ENCODE measurements at regions not wholly inside any gene's neighbourhood (a gene's known extent, or its start where the extent isn't known, plus 50 kb on each side); places are given as distances from the start of the nearest gene placed in this dataset.

- H3K4me3 ChIP-seq (ENCODE audit: control insufficient read depth in 1 of 7, extremely low read depth in 1 of 7, insufficient read depth in 4 of 7, low read depth in 2 of 7, low read length in 6 of 7): no peak overlapping the region
- H3K4me1 ChIP-seq (ENCODE audit: control extremely low read depth in 1 of 4, control insufficient read depth in 4 of 4, insufficient read depth in 4 of 4, low read length in 3 of 4): no peaks in the 10 kb centered on the region
- POLR2A ChIA-PET: no interaction called here
- CTCF ChIA-PET: no interaction called here
- H3K27ac ChIP-seq (ENCODE audit: insufficient read depth in 1 of 2, low read depth in 1 of 2, low read length in 2 of 2, poor library complexity in 1 of 2, severe bottlenecking in 2 of 2): no peak overlapping the region
- H3K36me3 ChIP-seq (ENCODE audit: control insufficient read depth in 4 of 4, insufficient read depth in 4 of 4, low read length in 3 of 4): no peaks in the 10 kb centered on the region
- DNase-seq: no peak
- no peaks in the 10 kb centered on the region for H3K9me3 ChIP-seq (ENCODE audit: control extremely low read depth in 1 of 5, control insufficient read depth in 4 of 5, insufficient read depth in 2 of 5, low read depth in 1 of 5, low read length in 4 of 5)
- H3K27me3 ChIP-seq (replicated peaks in 2 of 5; ENCODE audit: control insufficient read depth in 4 of 5, insufficient read depth in 5 of 5, low read length in 4 of 5): no peaks in the 10 kb centered on the region
Measured at GRCh38 chr12:41888285-41888684, 256.4 kb downstream of the GXYLT1 start.

GRCh38 chr12:41881891-41882805 lies 262.5 kb downstream of the GXYLT1 start:
- Histone ChIP-seq H3K36me3 (ENCODE audit: control insufficient read depth in 4 of 4, insufficient read depth in 4 of 4, low read length in 3 of 4) (peaks cover 0 to 2% (median 0%) of the 10 kb centered on the region in 4 experiments), H3K4me1 (ENCODE audit: control extremely low read depth in 1 of 4, control insufficient read depth in 4 of 4, insufficient read depth in 4 of 4, low read length in 3 of 4) (no peaks in the 10 kb centered on the region), H3K27me3 (replicated peaks in 2 of 5; ENCODE audit: control insufficient read depth in 4 of 5, insufficient read depth in 5 of 5, low read length in 4 of 5) (no peaks in the 10 kb centered on the region), H3K4me3 (ENCODE audit: control insufficient read depth in 1 of 7, extremely low read depth in 1 of 7, insufficient read depth in 4 of 7, low read depth in 2 of 7, low read length in 6 of 7) (no peak overlapping the region), H3K9me3 (ENCODE audit: control extremely low read depth in 1 of 5, control insufficient read depth in 4 of 5, insufficient read depth in 2 of 5, low read depth in 1 of 5, low read length in 4 of 5) (peaks cover 0 to under 1% (median 0%) of the 10 kb centered on the region in 5 experiments), H3K27ac (ENCODE audit: insufficient read depth in 1 of 2, low read depth in 1 of 2, low read length in 2 of 2, poor library complexity in 1 of 2, severe bottlenecking in 2 of 2) (no peak overlapping the region)
- ChIA-PET CTCF (no interaction called here), POLR2A (no interaction called here)
- no peak for DNase-seq
- WGBS (ENCODE audit: insufficient coverage): 98% methylated on average over 4 of the region's 5 CpGs

GRCh38 chr12:41869432-41869831 lies 275.2 kb downstream of the GXYLT1 start:
- CTCF ChIA-PET: interaction anchor here (1.1 kb wide), 1 partner anchor 10 kb away, joined by 3 read pairs; no protein-coding TSS in a partner anchor
- POLR2A ChIA-PET: no interaction called here
- no peak for DNase-seq
- Histone ChIP-seq H3K27ac (ENCODE audit: insufficient read depth in 1 of 2, low read depth in 1 of 2, low read length in 2 of 2, poor library complexity in 1 of 2, severe bottlenecking in 2 of 2) (no peak overlapping the region), H3K27me3 (replicated peaks in 2 of 5; ENCODE audit: control insufficient read depth in 4 of 5, insufficient read depth in 5 of 5, low read length in 4 of 5) (no peaks in the 10 kb centered on the region), H3K36me3 (ENCODE audit: control insufficient read depth in 4 of 4, insufficient read depth in 4 of 4, low read length in 3 of 4) (no peaks in the 10 kb centered on the region), H3K4me3 (ENCODE audit: control insufficient read depth in 1 of 7, extremely low read depth in 1 of 7, insufficient read depth in 4 of 7, low read depth in 2 of 7, low read length in 6 of 7) (no peak overlapping the region), H3K9me3 (ENCODE audit: control extremely low read depth in 1 of 5, control insufficient read depth in 4 of 5, insufficient read depth in 2 of 5, low read depth in 1 of 5, low read length in 4 of 5) (peaks cover 0 to 6% (median 0%) of the 10 kb centered on the region in 5 experiments), H3K4me1 (ENCODE audit: control extremely low read depth in 1 of 4, control insufficient read depth in 4 of 4, insufficient read depth in 4 of 4, low read length in 3 of 4) (no peaks in the 10 kb centered on the region)
- 67% methylated on average over 1 of the region's 2 CpGs for WGBS (ENCODE audit: insufficient coverage)

- H3K27ac ChIP-seq (ENCODE audit: insufficient read depth in 1 of 2, low read depth in 1 of 2, low read length in 2 of 2, poor library complexity in 1 of 2, severe bottlenecking in 2 of 2): no peak overlapping the region
- peaks cover 0 to 6% (median 0%) of the 10 kb centered on the region in 5 experiments for H3K9me3 ChIP-seq (ENCODE audit: control extremely low read depth in 1 of 5, control insufficient read depth in 4 of 5, insufficient read depth in 2 of 5, low read depth in 1 of 5, low read length in 4 of 5)
- 100% methylated on average over 2 of the region's 4 CpGs for WGBS (ENCODE audit: insufficient coverage)
- POLR2A ChIA-PET: no interaction called here
- DNase-seq: no peak
- no peak overlapping the region for H3K4me3 ChIP-seq (ENCODE audit: control insufficient read depth in 1 of 7, extremely low read depth in 1 of 7, insufficient read depth in 4 of 7, low read depth in 2 of 7, low read length in 6 of 7)
- no peaks in the 10 kb centered on the region for H3K27me3 ChIP-seq (replicated peaks in 2 of 5; ENCODE audit: control insufficient read depth in 4 of 5, insufficient read depth in 5 of 5, low read length in 4 of 5)
- CTCF ChIA-PET: interaction anchor here (1.0 kb wide), 1 partner anchor 9 kb away, joined by 3 read pairs; no protein-coding TSS in a partner anchor
- no peaks in the 10 kb centered on the region for H3K4me1 ChIP-seq (ENCODE audit: control extremely low read depth in 1 of 4, control insufficient read depth in 4 of 4, insufficient read depth in 4 of 4, low read length in 3 of 4)
- H3K36me3 ChIP-seq (ENCODE audit: control insufficient read depth in 4 of 4, insufficient read depth in 4 of 4, low read length in 3 of 4): no peaks in the 10 kb centered on the region
Measured at GRCh38 chr12:41866878-41867430, 277.7 kb downstream of the GXYLT1 start.

GRCh38 chr12:41856228-41856627 lies 288.4 kb downstream of the GXYLT1 start:
- CTCF ChIA-PET: no interaction called here
- H3K9me3 ChIP-seq (ENCODE audit: control extremely low read depth in 1 of 5, control insufficient read depth in 4 of 5, insufficient read depth in 2 of 5, low read depth in 1 of 5, low read length in 4 of 5): peaks cover 0 to 9% (median 3%) of the 10 kb centered on the region in 5 experiments
- no peak for DNase-seq

GRCh38 chr12:41850046-41850445 lies 294.6 kb downstream of the GXYLT1 start:
- H3K27me3 ChIP-seq (replicated peaks in 2 of 5; ENCODE audit: control insufficient read depth in 4 of 5, insufficient read depth in 5 of 5, low read length in 4 of 5): no peaks in the 10 kb centered on the region
- no peak overlapping the region for H3K4me3 ChIP-seq (ENCODE audit: control insufficient read depth in 1 of 7, extremely low read depth in 1 of 7, insufficient read depth in 4 of 7, low read depth in 2 of 7, low read length in 6 of 7)
- no peaks in the 10 kb centered on the region for H3K36me3 ChIP-seq (ENCODE audit: control insufficient read depth in 4 of 4, insufficient read depth in 4 of 4, low read length in 3 of 4)
- WGBS (ENCODE audit: insufficient coverage): 100% methylated on average over 1 of the region's 3 CpGs
- CTCF ChIA-PET: interaction anchor here (2.7 kb wide), 1 partner anchor 10 kb away, joined by 6 read pairs; no protein-coding TSS in a partner anchor
- peaks cover 0 to 2% (median 0%) of the 10 kb centered on the region in 5 experiments for H3K9me3 ChIP-seq (ENCODE audit: control extremely low read depth in 1 of 5, control insufficient read depth in 4 of 5, insufficient read depth in 2 of 5, low read depth in 1 of 5, low read length in 4 of 5)
- H3K4me1 ChIP-seq (ENCODE audit: control extremely low read depth in 1 of 4, control insufficient read depth in 4 of 4, insufficient read depth in 4 of 4, low read length in 3 of 4): peaks cover 0 to 5% (median under 1%) of the 10 kb centered on the region in 4 experiments
- no peak for DNase-seq
- H3K27ac ChIP-seq (ENCODE audit: insufficient read depth in 1 of 2, low read depth in 1 of 2, low read length in 2 of 2, poor library complexity in 1 of 2, severe bottlenecking in 2 of 2): no peak overlapping the region
- POLR2A ChIA-PET: no interaction called here

More at GRCh38 chr12:41856228-41856627, 288.4 kb downstream of the GXYLT1 start:
- no peaks in the 10 kb centered on the region for H3K27me3 ChIP-seq (replicated peaks in 2 of 5; ENCODE audit: control insufficient read depth in 4 of 5, insufficient read depth in 5 of 5, low read length in 4 of 5)
- WGBS (ENCODE audit: insufficient coverage): 97% methylated on average over 3 of the region's 3 CpGs
- peaks cover 0 to 2% (median 0%) of the 10 kb centered on the region in 4 experiments for H3K36me3 ChIP-seq (ENCODE audit: control insufficient read depth in 4 of 4, insufficient read depth in 4 of 4, low read length in 3 of 4)
- H3K27ac ChIP-seq (ENCODE audit: insufficient read depth in 1 of 2, low read depth in 1 of 2, low read length in 2 of 2, poor library complexity in 1 of 2, severe bottlenecking in 2 of 2): no peak overlapping the region
- no peak overlapping the region for H3K4me3 ChIP-seq (ENCODE audit: control insufficient read depth in 1 of 7, extremely low read depth in 1 of 7, insufficient read depth in 4 of 7, low read depth in 2 of 7, low read length in 6 of 7)
- POLR2A ChIA-PET: no interaction called here
- H3K4me1 ChIP-seq (ENCODE audit: control extremely low read depth in 1 of 4, control insufficient read depth in 4 of 4, insufficient read depth in 4 of 4, low read length in 3 of 4): no peaks in the 10 kb centered on the region

- H3K9me3 ChIP-seq (ENCODE audit: control extremely low read depth in 1 of 5, control insufficient read depth in 4 of 5, insufficient read depth in 2 of 5, low read depth in 1 of 5, low read length in 4 of 5): peaks cover 0 to 2% (median 0%) of the 10 kb centered on the region in 5 experiments
- DNase-seq: no peak
- no peaks in the 10 kb centered on the region for H3K27me3 ChIP-seq (replicated peaks in 2 of 5; ENCODE audit: control insufficient read depth in 4 of 5, insufficient read depth in 5 of 5, low read length in 4 of 5)
- CTCF ChIA-PET: no interaction called here
- no peak overlapping the region for H3K4me3 ChIP-seq (ENCODE audit: control insufficient read depth in 1 of 7, extremely low read depth in 1 of 7, insufficient read depth in 4 of 7, low read depth in 2 of 7, low read length in 6 of 7)
- POLR2A ChIA-PET: no interaction called here
- no peak overlapping the region for H3K27ac ChIP-seq (ENCODE audit: insufficient read depth in 1 of 2, low read depth in 1 of 2, low read length in 2 of 2, poor library complexity in 1 of 2, severe bottlenecking in 2 of 2)
- WGBS (ENCODE audit: insufficient coverage): no CpG with 5 or more reads among the region's 1 CpG
- H3K36me3 ChIP-seq (ENCODE audit: control insufficient read depth in 4 of 4, insufficient read depth in 4 of 4, low read length in 3 of 4): no peaks in the 10 kb centered on the region
- peaks cover 0 to 5% (median under 1%) of the 10 kb centered on the region in 4 experiments for H3K4me1 ChIP-seq (ENCODE audit: control extremely low read depth in 1 of 4, control insufficient read depth in 4 of 4, insufficient read depth in 4 of 4, low read length in 3 of 4)
Measured at GRCh38 chr12:41846718-41847117, 298.0 kb downstream of the GXYLT1 start.
